GM21423 (cell line): ENCODE measurements at regions not wholly inside any gene's neighbourhood (a gene's known extent, or its start where the extent isn't known, plus 50 kb on each side); places are given as distances from the start of the nearest gene placed in this dataset.
"Not testable (repeated sequence)": the region's sequence is repeated elsewhere in the genome, so short reads cannot be mapped to it uniquely, and the experiment has no call there.

ENCODE experiments used
- ATAC-seq: cut with Tn5 transposase; IDR thresholded peaks from one replicate; pipeline ENCODE4 v1.9.1; 2021; ENCODE audit warnings: mild to moderate bottlenecking, moderate library complexity; ENCODE audit not compliant: unreplicated experiment

DNA sequence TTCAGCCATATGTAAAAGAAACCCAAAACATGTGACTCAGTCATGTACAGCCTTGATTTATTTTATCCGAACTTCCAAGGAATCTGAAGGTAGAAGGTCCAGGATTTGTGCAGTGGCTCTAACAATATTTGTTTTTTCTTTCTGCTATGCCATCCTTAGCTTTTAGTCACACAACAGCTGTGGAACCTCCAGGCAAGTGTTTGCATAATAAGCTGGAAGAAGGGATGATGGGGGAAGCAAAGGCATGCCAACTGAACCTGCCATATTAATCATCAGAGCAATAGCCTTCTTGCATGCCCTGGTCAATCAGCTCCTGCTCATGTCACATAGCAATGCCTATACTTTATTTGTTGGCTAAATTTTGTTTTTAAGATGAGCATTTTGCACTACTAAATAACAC, 444.7 kb upstream of the ARPP21 start:
- ATAC-seq, result no peak

DNA sequence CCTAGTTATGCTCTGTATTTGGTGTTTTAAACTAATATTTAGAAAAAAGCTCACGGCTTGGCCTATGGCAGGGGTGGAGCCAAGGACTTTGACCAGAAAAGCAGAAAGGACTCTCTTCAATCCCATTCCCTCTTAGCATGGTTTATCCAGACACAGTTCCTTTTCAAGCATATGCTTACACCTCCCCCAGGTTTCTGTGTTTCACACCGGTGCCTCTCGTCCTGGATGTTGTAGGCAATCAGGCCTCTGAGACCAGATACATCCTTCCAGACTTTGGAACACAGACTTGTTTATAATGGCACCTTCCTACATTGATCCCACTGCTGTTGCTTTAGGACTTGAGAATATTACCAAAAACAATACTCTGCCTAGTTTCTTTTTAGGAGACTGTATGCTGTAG, 440.5 kb upstream of the ARPP21 start:
- no peak for ATAC-seq

DNA sequence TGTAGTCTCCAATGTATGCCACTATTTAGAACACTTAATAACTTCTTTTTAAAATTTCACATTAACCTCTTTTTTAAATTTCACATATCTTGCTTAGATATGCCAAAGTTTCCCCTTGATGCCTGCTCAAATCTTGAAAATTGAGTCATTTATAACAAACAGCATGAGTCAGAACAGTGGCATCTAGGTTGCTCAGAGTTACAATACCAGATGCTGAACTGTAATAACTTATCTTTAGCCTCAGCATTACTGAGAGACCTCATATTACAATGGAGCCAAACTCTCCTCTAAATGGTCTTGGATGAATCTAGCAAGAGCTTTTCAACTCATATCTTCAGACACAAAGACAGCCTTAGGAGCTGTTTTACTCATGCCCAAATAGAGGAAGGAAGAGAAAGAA, 439.3 kb upstream of the ARPP21 start:
- ATAC-seq, result no peak

DNA sequence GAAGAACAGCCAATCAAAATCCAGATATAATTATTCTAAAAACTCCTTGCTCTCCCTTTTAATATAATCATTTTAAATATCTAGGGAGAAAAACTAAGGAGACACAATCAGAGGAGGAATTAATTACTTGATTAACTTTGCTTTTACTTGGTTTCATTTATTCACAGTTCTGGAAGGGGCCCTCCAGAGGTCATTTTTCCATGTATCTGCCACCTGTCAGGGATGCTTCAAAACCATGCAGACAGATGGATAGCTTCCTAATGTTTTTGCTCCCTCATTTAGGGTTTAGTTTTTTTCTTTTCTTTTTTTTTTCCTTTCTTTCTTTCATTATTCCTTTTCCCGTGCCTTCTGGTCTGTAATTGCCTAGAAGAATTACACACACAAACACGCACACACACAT, 438.1 kb upstream of the ARPP21 start:
- ATAC-seq, result no peak

DNA sequence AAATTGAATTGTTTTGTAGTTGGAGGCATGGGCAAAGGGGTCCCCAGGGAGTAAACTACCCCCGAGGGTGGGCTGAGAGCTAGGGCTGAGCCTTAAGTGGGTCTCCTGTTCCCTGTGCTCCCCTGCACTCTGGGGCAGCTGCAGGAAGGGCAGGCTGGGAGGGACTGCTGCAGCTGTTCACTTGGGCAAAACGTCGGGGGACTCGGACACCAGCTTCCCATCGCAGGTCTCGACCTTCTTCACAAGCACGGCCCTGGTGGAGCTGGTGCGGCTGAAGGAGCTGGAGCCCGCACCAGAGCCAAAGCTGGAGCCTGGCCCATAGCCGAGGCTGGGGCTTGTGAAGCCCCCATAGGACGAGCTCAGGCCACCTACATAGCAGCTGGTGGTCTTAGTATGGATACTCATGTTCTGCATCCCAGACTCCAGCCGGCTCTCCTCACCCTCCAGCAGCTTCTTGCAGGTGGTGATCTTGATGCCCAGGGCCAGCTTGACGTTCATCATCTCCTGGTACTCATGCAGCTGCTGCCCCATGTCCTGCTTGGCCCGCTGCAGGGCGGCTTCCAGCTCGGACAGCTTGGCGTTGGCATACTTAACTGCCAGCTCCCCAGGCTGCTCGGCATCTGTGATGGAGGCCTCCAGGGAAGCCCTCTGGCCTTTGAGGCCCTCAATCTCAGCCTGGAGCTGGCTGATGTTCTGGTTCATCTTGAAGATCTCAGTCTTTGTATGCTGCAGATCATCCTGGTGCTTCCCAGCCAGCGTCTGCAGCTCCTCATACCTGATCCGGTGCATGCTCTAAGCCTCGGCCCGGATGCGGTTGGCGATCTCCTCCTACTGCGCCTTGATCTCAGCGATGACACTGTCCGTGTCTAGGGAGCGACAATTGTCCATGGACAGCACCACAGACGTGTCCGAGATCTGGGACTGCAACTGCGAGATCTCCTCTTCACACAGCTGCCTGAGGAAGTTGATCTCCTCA, 423.5 kb upstream of the ARPP21 start:
- ATAC-seq, result no peak

DNA sequence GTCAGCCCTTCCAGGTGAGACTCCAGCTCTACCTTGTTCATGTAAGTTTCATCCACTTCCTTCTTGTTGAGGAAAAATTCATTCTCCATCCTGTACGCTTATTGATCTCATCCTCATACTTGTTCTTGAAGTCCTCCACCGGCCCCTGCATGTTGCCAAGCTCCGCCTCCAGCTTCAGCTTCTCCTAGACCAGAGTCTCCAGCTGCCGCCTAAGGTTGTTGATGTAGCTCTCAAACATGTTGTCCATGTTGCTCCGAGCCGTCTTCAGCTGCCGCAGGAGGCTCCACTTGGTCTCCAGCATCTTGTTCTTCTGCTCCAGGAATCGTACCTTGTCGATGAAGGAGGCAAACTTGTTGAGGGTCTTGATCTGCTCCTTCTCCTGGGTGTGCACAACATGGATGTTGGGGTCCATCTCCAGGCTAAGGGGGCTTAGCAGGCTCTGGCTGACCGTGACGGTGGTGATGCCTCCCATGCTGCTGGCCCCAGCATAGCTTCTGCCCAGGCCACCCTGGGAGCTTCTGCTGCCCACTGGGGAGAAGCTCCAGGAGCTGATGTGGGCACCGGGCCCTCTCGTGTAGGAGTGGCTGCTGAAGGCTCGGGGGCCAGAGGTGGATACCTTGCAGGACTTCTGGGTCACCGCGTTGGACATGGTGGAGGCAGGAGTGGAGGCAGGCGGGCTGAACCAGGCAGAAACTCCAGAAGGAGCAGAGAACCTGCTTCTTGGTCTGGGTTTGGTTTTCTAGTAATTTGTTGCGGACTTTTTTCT, 422.6 kb upstream of the ARPP21 start:
- no peak for ATAC-seq

DNA sequence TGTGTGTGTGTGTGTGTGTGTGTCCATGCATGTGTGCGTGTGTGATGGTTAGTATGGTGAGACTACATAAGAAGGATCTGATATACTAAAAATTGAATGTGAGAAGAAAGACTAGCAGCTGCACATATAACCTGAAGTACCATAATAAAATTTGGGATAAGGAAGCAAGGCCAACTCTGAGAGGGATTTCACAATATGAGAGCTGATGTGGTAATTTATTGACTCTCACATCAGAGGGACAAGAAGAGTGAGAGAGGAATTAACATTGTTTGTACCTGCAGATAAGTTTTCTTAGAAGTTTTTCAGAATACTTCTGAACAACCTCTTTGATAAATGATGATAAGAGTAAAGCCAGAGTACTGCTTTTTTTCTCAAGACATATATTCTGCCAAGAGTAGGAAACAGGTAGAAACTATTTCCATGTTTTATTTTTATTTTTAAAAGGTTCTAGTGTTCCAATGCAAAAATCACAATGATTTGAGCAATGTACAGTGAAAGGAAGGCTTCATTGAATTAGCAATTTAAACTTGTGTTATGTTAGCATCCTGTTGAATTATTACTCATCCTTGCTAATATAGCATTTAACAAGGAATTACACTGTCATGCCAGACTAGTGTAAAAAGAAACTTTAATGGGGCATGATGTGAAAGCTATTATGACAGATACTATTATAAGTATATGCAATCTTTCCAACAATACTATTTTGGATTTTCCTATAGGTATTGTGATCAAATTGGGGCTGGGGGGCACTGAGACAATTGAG, 415.5 kb upstream of the ARPP21 start:
- no peak for ATAC-seq

DNA sequence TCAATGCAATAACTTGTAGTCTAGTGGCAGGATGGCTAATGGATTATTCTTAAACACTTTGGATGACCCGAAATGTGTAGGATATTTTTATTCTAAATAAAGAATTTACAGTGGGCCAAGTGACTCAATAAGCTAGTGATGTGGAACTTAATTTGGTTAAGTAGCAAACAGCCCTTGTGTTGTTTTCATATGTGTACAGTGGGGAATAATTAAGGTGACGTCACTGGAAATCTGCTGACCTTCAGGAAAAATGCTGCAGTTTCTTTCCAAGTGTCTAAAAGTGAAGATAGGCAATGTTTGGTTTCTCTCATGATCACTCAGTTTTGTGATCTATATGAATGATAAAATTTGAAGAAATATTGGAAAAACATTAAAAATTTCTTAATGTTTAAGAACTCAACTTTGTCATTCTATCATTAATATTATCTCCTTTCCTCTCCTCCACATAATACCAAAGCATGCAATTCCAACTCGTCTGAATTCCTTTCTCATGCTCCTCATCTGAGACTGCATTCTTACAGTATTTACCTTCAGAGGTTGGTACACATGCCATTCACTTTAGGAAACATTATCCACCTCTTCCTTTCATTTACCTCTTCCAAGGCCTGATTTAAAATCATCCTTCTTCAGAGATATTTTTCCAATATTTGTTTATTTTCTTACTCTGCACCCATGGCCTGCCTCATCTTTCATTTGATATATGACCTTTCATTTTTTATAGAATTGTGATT, 414.6 kb upstream of the ARPP21 start:
- ATAC-seq, result no peak

DNA sequence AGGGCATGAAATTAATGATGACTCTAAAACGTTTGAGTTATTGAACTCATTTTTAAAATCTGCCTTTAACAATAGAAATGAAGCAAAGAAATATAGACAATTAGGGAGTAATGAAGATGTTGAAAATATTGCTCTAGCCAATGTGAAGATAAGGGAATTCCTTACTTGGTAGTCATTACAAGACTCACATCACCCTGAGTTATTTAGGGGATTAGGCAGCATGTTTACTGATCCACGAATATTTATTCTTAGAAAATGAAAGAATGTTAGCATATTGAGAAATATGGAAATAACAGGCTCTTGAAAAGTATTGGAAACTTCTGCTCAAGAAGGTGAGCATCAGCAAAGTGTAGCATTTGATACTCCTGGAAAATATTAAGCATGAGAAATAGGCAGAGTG, 398.1 kb upstream of the ARPP21 start:
- no peak for ATAC-seq

DNA sequence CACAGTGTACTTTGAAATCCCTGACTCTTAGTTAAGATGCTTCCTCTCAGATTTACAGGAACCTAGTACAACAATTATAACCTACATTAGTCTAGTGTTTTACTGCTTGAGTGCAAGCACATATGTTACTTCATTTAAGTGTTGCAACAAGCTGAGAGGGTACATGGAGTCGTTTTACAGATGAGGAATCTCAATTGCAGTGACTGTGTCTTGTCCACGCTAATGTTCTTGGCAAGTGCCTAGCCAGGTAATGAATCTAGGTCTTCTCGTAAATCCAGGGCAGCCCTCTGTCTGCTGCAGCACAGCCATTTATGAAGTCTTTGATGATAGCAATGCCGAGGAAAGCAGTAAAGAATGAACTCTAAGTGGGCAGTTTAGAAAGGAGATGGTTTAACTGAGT, 384.4 kb upstream of the ARPP21 start:
- no peak for ATAC-seq

DNA sequence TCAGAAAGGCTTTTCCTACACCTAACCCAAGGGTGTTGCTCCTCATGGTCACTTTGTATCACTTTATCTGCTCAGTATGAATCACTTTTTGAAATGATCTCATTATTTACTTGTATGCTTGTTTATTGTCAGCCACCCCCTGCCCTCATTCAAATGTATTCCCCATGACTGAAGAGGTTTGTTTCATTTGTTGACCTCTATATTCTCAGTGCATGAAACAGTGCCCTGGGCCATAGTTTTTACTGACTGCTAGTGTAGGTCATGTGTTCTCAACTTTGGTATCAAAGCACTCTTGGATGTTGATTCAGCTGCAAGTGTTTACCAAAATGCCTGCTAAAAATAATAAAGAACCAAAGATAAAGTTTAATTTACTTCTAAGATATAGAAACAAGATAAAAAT, 381.7 kb upstream of the ARPP21 start:
- ATAC-seq, result no peak

DNA sequence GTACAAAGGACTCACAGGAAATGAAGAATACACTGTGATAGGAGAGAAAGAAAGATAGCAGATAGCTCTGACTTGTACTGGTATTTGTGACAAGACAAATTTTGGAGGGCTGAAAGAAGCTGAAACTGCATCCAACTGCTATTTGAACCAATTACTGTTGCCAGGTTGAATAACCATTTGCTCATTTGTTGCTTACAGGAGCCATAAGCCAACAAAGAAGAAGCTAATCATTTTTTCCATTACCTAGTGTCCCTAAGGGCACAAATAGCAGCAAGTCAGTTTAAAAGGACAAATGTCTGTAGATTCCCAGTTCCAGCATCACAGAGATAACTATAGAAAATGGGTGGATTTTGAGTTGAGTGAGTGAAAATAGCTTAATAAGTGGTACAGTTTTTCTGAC, 376.9 kb upstream of the ARPP21 start:
- no peak for ATAC-seq

DNA sequence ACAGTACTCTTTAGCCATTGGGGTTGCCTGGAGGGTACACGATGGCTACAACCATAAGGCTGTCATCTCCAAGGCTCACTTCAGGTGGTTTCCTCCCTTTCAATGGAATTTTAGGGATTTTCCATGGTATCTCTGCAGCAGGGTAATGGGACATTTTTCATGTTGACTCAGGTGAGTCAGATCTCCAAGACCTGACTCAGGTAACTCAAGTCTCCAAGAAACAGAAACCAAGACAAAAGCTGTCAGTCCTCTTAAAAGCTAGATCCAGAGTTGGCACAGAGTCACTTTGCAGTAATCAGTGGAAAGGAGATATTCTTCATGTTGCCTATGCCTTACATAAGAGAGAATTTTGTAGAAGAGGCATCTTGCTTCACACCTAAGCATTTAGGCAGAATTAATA, 375.8 kb upstream of the ARPP21 start:
- ATAC-seq, result no peak

DNA sequence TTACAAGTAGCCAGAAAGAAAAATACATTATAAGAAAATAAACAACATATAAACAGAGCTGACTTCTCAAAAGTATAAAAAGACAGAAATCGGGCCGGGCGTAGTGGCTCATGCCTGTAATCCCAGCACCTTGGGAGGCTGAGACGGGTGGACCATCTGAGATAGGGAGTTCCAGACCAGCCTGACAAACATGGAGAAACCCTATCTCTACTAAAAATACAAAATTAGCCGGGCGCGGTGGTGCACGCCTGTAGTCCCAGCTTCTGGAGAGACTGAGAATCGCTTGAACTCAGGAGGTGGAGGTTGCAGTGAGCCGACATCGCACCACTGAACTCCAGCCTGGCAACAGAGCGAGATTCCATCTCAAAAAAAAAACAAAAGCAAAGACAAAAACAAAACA, 373.3 kb upstream of the ARPP21 start:
- ATAC-seq, result not testable (repeated sequence)

DNA sequence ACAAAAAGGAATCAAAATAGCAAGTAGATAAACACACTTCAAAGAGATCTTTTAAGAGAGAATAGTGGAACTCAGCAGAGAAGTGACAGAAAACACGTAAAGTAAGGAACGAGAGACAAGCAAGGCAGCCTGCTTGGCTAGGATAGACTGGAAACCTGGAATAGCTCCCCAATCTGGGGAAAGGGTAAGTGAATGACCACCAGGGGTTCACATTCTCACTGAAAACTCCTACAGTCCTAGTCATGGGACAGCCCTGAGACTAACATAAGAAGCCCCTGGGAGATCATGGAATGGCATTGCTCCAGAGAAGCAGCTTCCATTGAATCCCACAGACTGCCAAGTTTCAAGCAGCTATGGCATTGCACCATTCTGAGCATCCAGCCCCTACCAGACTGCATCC, 363.6 kb upstream of the ARPP21 start:
- no peak for ATAC-seq

DNA sequence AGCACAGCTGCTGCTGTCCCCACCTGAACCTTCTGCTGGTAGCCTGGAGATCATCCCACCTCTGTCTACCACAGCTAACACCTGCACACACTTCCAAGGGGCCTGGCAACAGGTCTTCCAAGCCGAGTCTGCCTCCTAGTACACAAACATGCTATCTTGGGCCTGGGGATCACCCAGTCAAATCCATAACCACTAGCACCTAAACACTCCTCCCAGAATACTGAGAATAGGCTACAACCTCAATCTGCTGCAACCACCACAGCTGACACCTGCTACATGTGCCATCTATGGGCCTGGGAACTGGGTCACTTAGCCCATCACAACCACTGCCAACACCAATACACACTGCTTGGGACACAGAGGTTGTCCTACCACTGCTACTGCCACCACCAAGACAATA, 362.8 kb upstream of the ARPP21 start:
- ATAC-seq, result no peak

DNA sequence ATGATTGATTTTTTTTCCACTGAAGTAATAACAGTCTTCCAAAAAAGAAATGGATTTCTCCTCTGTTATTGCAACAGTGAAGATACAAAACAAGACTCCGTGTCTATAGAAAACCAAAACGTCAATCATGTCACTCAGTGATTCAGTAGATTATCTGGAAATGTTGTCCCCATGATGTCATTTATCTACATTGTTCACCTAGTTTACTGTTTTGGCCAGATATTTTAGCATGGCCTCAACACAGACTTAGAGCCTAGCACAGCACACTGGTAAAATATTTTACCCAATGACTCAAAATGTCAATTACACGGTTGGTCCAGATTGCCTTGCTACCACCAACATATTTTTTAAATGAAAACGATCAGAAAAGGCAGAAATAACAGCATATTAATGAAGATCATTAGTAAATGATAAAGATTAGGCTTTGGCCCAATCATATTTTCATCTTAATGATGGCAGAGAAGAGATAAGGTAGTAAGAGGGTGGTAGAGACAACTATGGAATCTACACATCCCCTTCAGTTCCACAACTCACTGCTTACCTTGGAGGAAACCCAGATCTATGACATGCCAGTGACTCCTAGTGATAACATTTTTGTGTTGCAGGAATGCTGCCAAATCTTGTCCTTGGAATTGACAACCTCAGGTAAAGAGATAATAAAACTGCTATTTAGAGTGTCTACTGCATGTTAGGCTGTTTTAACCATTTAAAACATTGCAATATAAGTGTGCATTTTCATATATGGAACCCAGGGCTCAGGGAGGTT, 347.7 kb upstream of the ARPP21 start:
- no peak for ATAC-seq

DNA sequence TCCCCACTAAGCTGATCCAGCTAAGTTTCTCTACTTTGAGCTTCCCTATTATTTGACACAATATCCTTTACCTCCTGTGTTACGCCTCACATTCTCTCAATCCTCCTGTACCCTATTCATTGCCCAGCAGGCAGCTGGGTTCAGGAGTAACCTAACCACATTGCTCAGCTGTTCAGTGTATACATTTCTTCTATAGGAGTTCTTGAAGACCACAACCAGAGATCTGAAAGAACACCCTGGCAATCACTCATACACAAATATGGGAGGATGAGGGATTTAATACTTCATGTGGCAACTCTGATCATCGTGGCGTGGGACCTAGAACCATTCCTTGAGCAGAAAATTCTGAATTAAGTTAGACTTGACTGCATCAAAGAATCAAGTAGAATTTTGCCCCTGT, 346.8 kb upstream of the ARPP21 start:
- no peak for ATAC-seq

DNA sequence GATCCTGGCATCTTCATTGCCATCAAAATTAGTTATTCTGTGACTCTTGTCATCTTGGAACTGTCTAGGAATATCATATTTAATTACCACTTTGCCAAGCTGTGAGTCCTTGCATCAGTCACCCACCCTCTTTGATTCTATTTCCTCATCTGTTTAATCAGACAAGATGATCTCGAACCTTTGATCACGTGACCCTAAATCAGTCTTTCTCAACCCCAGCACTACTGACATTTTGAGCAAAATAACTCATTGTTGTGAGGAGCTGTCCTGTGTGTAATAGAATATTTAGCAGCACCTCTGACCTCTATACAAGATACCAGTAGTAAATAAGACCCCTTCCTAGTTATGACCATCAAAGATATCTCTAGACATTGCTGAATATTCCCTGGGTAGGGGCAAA, 343.4 kb upstream of the ARPP21 start:
- no peak for ATAC-seq

DNA sequence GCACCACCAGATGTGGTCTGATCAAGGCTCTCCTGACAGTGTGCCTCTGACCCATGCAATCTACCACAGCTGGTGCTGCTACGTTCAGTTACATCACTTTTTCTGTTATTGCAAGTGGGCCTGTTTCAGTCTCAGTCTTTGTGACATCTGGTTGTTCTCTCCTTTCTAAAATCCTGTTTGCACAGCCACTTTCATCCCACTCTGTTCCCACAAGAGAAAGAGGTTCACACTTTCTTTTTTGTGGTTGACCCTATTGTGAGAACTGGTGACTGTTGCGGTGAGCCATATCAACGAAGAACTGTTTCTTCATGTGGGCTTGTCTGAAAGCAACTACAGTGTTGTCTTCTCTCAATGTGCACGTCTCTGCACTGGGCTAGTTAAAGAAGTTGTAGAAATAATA, 342.8 kb upstream of the ARPP21 start:
- no peak for ATAC-seq
